ENCODE measurements at regions not wholly inside any gene's neighbourhood (a gene's known extent, or its start where the extent isn't known, plus 50 kb on each side); places are given as distances from the start of the nearest gene placed in this dataset.
"Not testable (repeated sequence)": the region's sequence is repeated elsewhere in the genome, so short reads cannot be mapped to it uniquely, and the experiment has no call there.

GRCh38 chr6:37569317-37569716 lies 69.6 kb upstream of the CCDC167 start:
- WGBS (ENCODE audit: insufficient coverage, low coverage, low lambda C conversion rate, missing lambda C conversion rate), result 77% methylated on average over 4 of the region's 4 CpGs
- Histone ChIP-seq H3K36me3 (no peaks in the 10 kb centered on the region), H3K27me3 (peaks cover 0 to 4% of the 10 kb centered on the region in 2 donors), H3K27ac (no peak overlapping the region), H3K9me3 (no peaks in the 10 kb centered on the region), H3K4me1 (peaks cover 0 to 8% (median 0%) of the 10 kb centered on the region in 4 donors), H3K4me3 (no peak overlapping the region)
- TF ChIP-seq CTCF (IDR thresholded peaks at IDR 0.05), result no peak
- no peak for TF ChIP-seq POLR2A (IDR thresholded peaks at IDR 0.05)
- DNase-seq, result no peak
- no peak for ATAC-seq
- intact Hi-C loops (cut with DNase I), result loop anchor here (5.0 to 10.0 kb wide), 2 partner anchors 87 to 115 kb away; no protein-coding TSS in a partner anchor

- DNase-seq (no peak), ATAC-seq (no peak)
- TF ChIP-seq POLR2A (IDR thresholded peaks at IDR 0.05) (no peak), CTCF (IDR thresholded peaks at IDR 0.05) (no peak)
- peaks cover 0 to 8% (median 0%) of the 10 kb centered on the region in 4 donors for H3K4me1 ChIP-seq
- H3K27me3 ChIP-seq, result peaks cover 0 to 4% of the 10 kb centered on the region in 2 donors
- H3K9me3 ChIP-seq, result no peaks in the 10 kb centered on the region
- H3K36me3 ChIP-seq, result no peaks in the 10 kb centered on the region
- no peak overlapping the region for H3K27ac ChIP-seq
- WGBS (ENCODE audit: insufficient coverage, low coverage, low lambda C conversion rate, missing lambda C conversion rate), result 50% methylated on average over 3 of the region's 3 CpGs
- intact Hi-C loops (cut with DNase I), result loop anchor here (5.0 to 10.0 kb wide), 2 partner anchors 85 to 118 kb away; no protein-coding TSS in a partner anchor
- H3K4me3 ChIP-seq, result no peak overlapping the region
These were observed 67.3 kb upstream of the CCDC167 start for GRCh38 chr6:37566950-37567349.

- intact Hi-C loops (cut with DNase I), result loop anchor here (5.0 to 10.0 kb wide), 2 partner anchors 84 to 118 kb away; no protein-coding TSS in a partner anchor
- peaks cover 0 to 4% of the 10 kb centered on the region in 2 donors for H3K27me3 ChIP-seq
- peak; percentile 89 to 94 (median 90) for ATAC-seq
- 17% methylated on average over 17 of the region's 28 CpGs for WGBS (ENCODE audit: insufficient coverage, low coverage, low lambda C conversion rate, missing lambda C conversion rate)
- peaks cover 0 to 8% (median 0%) of the 10 kb centered on the region in 4 donors for H3K4me1 ChIP-seq
- no peak for TF ChIP-seq POLR2A (IDR thresholded peaks at IDR 0.05)
- TF ChIP-seq CTCF (IDR thresholded peaks at IDR 0.05), result peak; percentile 75 to 93 (median 92)
- no peak overlapping the region for H3K27ac ChIP-seq
- peak; percentile 53 to 64 (median 61) for DNase-seq
- no peaks in the 10 kb centered on the region for H3K9me3 ChIP-seq
- no peak overlapping the region for H3K4me3 ChIP-seq
- H3K36me3 ChIP-seq, result no peaks in the 10 kb centered on the region
These were observed 66.6 kb upstream of the CCDC167 start for GRCh38 chr6:37566111-37566949.

- no peak overlapping the region for H3K4me3 ChIP-seq
- WGBS (ENCODE audit: insufficient coverage, low coverage, low lambda C conversion rate, missing lambda C conversion rate), result 52% methylated on average over 6 of the region's 17 CpGs
- no peak for TF ChIP-seq POLR2A (IDR thresholded peaks at IDR 0.05)
- ATAC-seq (no peak), DNase-seq (no peak)
- peaks cover 0 to 8% (median 0%) of the 10 kb centered on the region in 4 donors for H3K4me1 ChIP-seq
- H3K36me3 ChIP-seq, result no peaks in the 10 kb centered on the region
- H3K9me3 ChIP-seq, result no peaks in the 10 kb centered on the region
- no peak overlapping the region for H3K27ac ChIP-seq
- intact Hi-C loops (cut with DNase I), result loop anchor here (5.0 to 10.0 kb wide), 2 partner anchors 83 to 119 kb away; no protein-coding TSS in a partner anchor
- peaks cover 0 to 4% of the 10 kb centered on the region in 2 donors for H3K27me3 ChIP-seq
These were observed 65.8 kb upstream of the CCDC167 start for GRCh38 chr6:37565267-37566110.

GRCh38 chr6:37562926-37563288 lies 63.2 kb upstream of the CCDC167 start:
- H3K9me3 ChIP-seq, H3K4me3 ChIP-seq, ATAC-seq, H3K36me3 ChIP-seq, H3K27ac ChIP-seq, H3K4me1 ChIP-seq, DNase-seq, H3K27me3 ChIP-seq: not testable (repeated sequence)
- 67% methylated on average over 2 of the region's 4 CpGs for WGBS (ENCODE audit: insufficient coverage, low coverage, low lambda C conversion rate, missing lambda C conversion rate)
- intact Hi-C loops (cut with DNase I), result loop anchor here in 1 of 2 donors (10.0 kb wide), 1 partner anchor 122 kb away; no protein-coding TSS in a partner anchor

Measured in right lobe of liver (tissue), 6 donors.